H1 (cell line): ENCODE measurements at regions not wholly inside any gene's neighbourhood (a gene's known extent, or its start where the extent isn't known, plus 50 kb on each side); places are given as distances from the start of the nearest gene placed in this dataset.

Source experiments
- CBX8 ChIP-seq: fragments of 300-800, 300-1000 bp; sonication (generic); IDR thresholded peaks from 2 replicates; pipeline ENCODE4 v1.7.1; 2016; ENCODE audit warnings: low read depth, low read length, borderline replicate concordance
- CHD1 ChIP-seq: IDR thresholded peaks from 2 replicates; pipeline ENCODE4 v1.6.1; 2012; ENCODE audit warnings: low read depth, low read length, improper control_type of control experiment
- NANOG ChIP-seq: IDR thresholded peaks from 2 replicates; pipeline ENCODE4 v1.6.1; 2011; ENCODE audit warnings: low read length, low read depth, mild to moderate bottlenecking, inconsistent platforms; ENCODE audit not compliant: insufficient read depth, poor library complexity, severe bottlenecking
- TF ChIP-seq, protein P1 (sequence below): IDR thresholded peaks from 2 replicates; pipeline ENCODE4 v1.6.1; 2011; ENCODE audit warnings: low read length, improper control_type of control experiment
- TF ChIP-seq, protein P2 (sequence below), 3 experiments: IDR thresholded peaks; 1 replicate in 2 of 3; 2 replicates in 1 of 3; pipeline versions ENCODE4 v1.5.1 to v1.6.1; 2011; ENCODE audit warnings: low read length in 3 of 3, mild to moderate bottlenecking in 3 of 3, inconsistent platforms in 2 of 3, low read depth in 1 of 3, moderate library complexity in 1 of 3; ENCODE audit not compliant: insufficient read depth in 1 of 3; ENCODE audit errors: control extremely low read depth in 1 of 3
- TF ChIP-seq, protein P3 (sequence below): IDR thresholded peaks from 2 replicates; pipeline ENCODE4 v1.6.1; 2012; ENCODE audit warnings: low read length, inconsistent platforms

DNA sequence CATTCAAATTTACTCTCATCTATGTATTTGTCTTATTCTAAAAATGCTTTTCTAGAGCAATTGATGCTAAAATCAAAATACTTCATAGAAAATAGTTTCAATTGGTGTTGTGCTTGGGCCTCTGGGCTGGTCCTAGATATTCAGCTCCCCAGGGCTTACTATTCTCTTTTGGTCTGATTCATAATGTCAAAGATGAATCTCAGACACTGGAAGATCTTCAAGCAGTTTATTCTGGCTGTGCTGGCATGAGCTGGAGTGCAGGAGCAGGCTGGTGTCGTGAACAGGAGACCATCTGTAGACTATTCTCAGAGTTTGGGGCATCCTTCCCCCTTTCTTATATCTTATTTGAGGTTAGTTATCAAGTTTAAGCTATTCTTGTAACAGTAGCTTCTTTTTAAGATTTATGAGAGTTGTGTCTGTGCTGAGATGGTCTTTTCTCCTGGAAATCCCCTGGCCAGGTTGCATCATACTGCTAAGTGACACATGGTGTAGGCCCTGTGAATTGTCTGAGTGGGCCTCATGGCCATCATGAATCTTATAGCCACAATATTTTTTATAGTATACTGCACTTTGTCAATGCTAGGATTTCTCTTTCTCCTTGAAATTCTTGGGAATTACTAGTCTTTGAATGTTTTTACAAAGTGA, 1624.0 kb upstream of the IGFBP7 start (continued):
- no peak for TF ChIP-seq CHD1
- TF ChIP-seq, protein P1, sequence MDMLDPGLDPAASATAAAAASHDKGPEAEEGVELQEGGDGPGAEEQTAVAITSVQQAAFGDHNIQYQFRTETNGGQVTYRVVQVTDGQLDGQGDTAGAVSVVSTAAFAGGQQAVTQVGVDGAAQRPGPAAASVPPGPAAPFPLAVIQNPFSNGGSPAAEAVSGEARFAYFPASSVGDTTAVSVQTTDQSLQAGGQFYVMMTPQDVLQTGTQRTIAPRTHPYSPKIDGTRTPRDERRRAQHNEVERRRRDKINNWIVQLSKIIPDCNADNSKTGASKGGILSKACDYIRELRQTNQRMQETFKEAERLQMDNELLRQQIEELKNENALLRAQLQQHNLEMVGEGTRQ: no peak
- TF ChIP-seq NANOG: no peak
- no peak for TF ChIP-seq CBX8
- TF ChIP-seq, protein P2, sequence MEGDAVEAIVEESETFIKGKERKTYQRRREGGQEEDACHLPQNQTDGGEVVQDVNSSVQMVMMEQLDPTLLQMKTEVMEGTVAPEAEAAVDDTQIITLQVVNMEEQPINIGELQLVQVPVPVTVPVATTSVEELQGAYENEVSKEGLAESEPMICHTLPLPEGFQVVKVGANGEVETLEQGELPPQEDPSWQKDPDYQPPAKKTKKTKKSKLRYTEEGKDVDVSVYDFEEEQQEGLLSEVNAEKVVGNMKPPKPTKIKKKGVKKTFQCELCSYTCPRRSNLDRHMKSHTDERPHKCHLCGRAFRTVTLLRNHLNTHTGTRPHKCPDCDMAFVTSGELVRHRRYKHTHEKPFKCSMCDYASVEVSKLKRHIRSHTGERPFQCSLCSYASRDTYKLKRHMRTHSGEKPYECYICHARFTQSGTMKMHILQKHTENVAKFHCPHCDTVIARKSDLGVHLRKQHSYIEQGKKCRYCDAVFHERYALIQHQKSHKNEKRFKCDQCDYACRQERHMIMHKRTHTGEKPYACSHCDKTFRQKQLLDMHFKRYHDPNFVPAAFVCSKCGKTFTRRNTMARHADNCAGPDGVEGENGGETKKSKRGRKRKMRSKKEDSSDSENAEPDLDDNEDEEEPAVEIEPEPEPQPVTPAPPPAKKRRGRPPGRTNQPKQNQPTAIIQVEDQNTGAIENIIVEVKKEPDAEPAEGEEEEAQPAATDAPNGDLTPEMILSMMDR (IDR thresholded peaks at IDR 0.05; ENCODE audit: control extremely low read depth in 1 of 3, insufficient read depth in 1 of 3, low read depth in 1 of 3, low read length in 3 of 3): no peak
- TF ChIP-seq, protein P3, sequence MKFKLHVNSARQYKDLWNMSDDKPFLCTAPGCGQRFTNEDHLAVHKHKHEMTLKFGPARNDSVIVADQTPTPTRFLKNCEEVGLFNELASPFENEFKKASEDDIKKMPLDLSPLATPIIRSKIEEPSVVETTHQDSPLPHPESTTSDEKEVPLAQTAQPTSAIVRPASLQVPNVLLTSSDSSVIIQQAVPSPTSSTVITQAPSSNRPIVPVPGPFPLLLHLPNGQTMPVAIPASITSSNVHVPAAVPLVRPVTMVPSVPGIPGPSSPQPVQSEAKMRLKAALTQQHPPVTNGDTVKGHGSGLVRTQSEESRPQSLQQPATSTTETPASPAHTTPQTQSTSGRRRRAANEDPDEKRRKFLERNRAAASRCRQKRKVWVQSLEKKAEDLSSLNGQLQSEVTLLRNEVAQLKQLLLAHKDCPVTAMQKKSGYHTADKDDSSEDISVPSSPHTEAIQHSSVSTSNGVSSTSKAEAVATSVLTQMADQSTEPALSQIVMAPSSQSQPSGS: no peak
- TF ChIP-seq, all 59 proteins: peak for 0
